GM23338 (cell line): ENCODE measurements at regions not wholly inside any gene's neighbourhood (a gene's known extent, or its start where the extent isn't known, plus 50 kb on each side); places are given as distances from the start of the nearest gene placed in this dataset.

Source experiments
- CREB1 ChIP-seq: fragments of 250-450 bp; sonication (Bioruptor Pico); IDR thresholded peaks from 2 replicates; pipeline ENCODE4 v1.5.0; 2020; ENCODE audit warnings: low read depth, mild to moderate bottlenecking, moderate library complexity
- EZH2 ChIP-seq: fragments of 200-600 bp; sonication (generic); IDR thresholded peaks from one replicate; pipeline ENCODE4 v1.8.0; 2017; ENCODE audit warnings: antibody characterized with exemption, mild to moderate bottlenecking, low read depth; ENCODE audit not compliant: unreplicated experiment
- EZH2phosphoT487 ChIP-seq: fragments of 200-600 bp; sonication (generic); IDR thresholded peaks from one replicate; pipeline ENCODE4 v1.8.1; 2018; ENCODE audit warnings: antibody characterized with exemption; ENCODE audit not compliant: unreplicated experiment
- NANOG ChIP-seq: IDR thresholded peaks from 2 replicates; pipeline ENCODE4 v1.6.1; 2016; ENCODE audit warnings: antibody characterized with exemption, borderline replicate concordance
- POLR2AphosphoS5 ChIP-seq: IDR thresholded peaks from 2 replicates; pipeline ENCODE4 v1.6.1; 2016; ENCODE audit warnings: antibody characterized with exemption, low read depth
- ZNF114 ChIP-seq: fragments of 250-450 bp; sonication (Bioruptor Pico); IDR thresholded peaks from 2 replicates; pipeline ENCODE4 v1.5.0; 2020; ENCODE audit warnings: mild to moderate bottlenecking, moderate library complexity
- TF ChIP-seq, protein P1 (sequence below): IDR thresholded peaks from one replicate; pipeline ENCODE4 v1.6.1; 2018; ENCODE audit warnings: antibody characterized with exemption; ENCODE audit not compliant: unreplicated experiment
- TF ChIP-seq, protein P2 (sequence below), 2 experiments: fragments of 200-600 bp in 1 of 2; sonication (generic) in 1 of 2; conservative IDR thresholded peaks; 2 replicates each; pipeline versions ENCODE4 v1.5.1 to v1.6.1; 2016 to 2017; ENCODE audit warnings: antibody characterized with exemption in 2 of 2, low read depth in 2 of 2, mild to moderate bottlenecking in 2 of 2, moderate library complexity in 1 of 2

- TF ChIP-seq, protein P1, sequence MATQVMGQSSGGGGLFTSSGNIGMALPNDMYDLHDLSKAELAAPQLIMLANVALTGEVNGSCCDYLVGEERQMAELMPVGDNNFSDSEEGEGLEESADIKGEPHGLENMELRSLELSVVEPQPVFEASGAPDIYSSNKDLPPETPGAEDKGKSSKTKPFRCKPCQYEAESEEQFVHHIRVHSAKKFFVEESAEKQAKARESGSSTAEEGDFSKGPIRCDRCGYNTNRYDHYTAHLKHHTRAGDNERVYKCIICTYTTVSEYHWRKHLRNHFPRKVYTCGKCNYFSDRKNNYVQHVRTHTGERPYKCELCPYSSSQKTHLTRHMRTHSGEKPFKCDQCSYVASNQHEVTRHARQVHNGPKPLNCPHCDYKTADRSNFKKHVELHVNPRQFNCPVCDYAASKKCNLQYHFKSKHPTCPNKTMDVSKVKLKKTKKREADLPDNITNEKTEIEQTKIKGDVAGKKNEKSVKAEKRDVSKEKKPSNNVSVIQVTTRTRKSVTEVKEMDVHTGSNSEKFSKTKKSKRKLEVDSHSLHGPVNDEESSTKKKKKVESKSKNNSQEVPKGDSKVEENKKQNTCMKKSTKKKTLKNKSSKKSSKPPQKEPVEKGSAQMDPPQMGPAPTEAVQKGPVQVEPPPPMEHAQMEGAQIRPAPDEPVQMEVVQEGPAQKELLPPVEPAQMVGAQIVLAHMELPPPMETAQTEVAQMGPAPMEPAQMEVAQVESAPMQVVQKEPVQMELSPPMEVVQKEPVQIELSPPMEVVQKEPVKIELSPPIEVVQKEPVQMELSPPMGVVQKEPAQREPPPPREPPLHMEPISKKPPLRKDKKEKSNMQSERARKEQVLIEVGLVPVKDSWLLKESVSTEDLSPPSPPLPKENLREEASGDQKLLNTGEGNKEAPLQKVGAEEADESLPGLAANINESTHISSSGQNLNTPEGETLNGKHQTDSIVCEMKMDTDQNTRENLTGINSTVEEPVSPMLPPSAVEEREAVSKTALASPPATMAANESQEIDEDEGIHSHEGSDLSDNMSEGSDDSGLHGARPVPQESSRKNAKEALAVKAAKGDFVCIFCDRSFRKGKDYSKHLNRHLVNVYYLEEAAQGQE = no peak
- TF ChIP-seq, protein P2, sequence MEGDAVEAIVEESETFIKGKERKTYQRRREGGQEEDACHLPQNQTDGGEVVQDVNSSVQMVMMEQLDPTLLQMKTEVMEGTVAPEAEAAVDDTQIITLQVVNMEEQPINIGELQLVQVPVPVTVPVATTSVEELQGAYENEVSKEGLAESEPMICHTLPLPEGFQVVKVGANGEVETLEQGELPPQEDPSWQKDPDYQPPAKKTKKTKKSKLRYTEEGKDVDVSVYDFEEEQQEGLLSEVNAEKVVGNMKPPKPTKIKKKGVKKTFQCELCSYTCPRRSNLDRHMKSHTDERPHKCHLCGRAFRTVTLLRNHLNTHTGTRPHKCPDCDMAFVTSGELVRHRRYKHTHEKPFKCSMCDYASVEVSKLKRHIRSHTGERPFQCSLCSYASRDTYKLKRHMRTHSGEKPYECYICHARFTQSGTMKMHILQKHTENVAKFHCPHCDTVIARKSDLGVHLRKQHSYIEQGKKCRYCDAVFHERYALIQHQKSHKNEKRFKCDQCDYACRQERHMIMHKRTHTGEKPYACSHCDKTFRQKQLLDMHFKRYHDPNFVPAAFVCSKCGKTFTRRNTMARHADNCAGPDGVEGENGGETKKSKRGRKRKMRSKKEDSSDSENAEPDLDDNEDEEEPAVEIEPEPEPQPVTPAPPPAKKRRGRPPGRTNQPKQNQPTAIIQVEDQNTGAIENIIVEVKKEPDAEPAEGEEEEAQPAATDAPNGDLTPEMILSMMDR (conservative IDR thresholded peaks at IDR 0.05; ENCODE audit: low read depth in 2 of 2) = no peak
- no peak for TF ChIP-seq EZH2
- no peak for TF ChIP-seq CREB1 (CRISPR knock-in tag)
- TF ChIP-seq POLR2AphosphoS5 = no peak
- TF ChIP-seq EZH2phosphoT487 = no peak
- TF ChIP-seq NANOG = no peak
- no peak for TF ChIP-seq ZNF114 (CRISPR knock-in tag)
Measured at GRCh38 chr4:81738891-81739290, 267.2 kb upstream of the RASGEF1B start.
